Stimulated activated CD8-positive, alpha-beta memory T cell treated with anti-CD3 and anti-CD28 coated beads, Interleukin-12 subunit alpha, Interleukin-12 subunit beta, amount 100 ng/mL, for 24 hours (primary cell): ENCODE measurements at regions not wholly inside any gene's neighbourhood (a gene's known extent, or its start where the extent isn't known, plus 50 kb on each side); places are given as distances from the start of the nearest gene placed in this dataset.

Source experiments
- DNase-seq: peaks from one replicate; pipeline ENCODE4 v3.0.0-alpha.2; 2020; ENCODE audit errors: extremely low read depth

DNA sequence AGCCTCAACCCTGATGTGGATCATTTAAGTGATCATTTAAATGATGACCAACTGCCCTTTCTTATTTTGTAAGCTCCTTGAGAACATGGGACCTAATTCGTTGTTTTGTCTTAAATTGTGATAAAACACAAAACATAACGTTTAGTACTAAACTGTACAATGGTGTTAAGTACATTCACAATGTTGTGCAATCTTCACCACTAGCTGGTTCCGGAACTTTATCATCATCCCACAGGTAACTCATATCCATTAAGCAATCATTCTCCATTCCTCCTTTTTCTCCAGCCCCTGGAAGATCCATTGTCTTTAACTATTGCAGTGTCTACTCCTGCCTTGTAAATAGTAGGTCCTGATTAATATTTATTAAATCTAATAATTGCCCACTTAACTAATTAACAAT is 460.5 kb upstream of the BRINP1 start:
- no peak for DNase-seq

DNA sequence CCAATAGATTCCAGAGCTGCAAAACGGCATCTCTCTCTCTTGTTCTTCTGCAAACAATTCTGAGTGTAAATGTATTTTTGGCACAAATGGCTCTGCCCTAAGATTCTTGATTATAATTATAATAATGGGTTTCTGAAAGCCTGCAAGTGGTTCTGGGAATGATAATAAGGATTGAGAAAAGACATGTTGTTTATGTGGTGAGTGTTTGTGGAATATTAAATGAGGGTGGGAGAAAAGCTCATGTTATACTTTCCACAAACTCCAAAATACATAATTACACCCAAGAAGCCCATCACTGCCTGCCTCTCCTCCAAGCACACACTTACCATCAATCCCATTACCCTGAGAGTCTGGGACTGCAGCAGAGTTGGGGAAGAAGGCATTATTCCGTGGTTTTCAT is 460.0 kb upstream of the BRINP1 start:
- no peak for DNase-seq

DNA sequence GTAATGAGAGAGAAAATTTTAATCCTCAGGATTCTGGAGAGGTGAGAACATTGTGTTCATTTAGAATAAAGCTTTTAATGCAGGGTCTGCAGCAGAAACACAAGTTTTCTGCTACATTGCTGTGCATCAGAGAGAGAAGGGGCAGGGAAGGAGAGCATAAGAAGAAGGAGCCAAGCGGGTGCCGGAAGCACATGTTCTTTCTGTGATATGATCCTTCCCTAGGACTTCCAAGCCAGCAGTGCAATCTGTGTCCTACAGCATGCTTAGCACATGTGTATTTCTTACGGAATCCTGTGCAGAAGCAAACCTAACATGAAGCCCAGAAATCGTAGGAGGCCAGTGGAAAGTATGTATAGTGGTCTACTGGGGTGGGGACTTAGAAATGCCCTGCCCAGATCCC is 458.3 kb upstream of the BRINP1 start:
- no peak for DNase-seq

DNA sequence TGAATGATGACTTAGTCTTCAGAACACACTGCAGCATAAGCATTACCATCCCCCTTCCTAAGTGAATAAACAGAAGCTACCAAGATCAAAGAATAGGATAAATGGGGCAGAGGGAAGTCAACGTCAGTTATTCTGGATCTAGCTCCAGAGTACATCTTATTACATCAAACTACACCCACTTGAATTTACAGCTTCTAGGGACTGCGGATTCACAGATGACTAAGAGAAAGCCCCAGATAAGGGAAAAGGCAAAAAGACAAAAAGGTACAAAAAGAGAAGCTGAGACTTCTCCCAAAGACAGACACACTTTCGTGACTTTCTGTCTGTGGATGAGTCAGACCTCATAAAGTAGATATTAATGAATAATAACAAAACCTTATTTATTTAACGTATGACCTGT is 457.9 kb upstream of the BRINP1 start:
- no peak for DNase-seq

DNA sequence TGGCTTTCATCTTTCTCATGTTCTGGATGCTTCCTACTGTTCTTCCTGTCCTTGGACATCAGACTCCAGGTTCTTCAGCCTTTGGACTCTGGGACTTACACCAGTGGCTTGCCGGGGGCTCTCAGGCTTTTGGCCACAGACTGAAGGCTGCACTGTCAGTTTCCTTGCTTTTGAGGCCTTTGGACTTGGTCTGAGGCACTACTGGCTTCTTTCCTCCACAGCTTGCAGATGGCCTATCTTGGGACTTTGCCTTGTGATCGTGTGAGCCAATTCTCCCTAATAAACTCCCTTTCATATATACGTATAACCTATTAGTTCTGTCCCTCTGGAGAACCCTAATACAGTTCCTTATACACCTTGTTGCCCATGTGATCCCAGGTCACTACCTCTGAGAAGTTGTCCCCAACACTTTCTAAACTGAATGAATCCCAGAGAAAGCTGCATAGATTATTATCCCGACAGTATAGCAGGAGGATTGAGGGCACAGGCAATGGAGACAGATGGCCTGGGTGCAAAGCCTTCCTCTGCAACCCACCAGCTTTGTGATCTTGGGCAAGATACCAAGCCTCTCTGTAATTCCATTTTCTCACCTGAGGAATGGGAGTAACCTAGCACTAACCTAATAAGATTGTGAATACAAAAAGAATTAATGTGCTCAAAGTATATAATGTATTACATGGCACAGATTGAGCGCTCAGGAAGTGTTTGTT is 449.6 kb upstream of the BRINP1 start:
- no peak for DNase-seq

DNA sequence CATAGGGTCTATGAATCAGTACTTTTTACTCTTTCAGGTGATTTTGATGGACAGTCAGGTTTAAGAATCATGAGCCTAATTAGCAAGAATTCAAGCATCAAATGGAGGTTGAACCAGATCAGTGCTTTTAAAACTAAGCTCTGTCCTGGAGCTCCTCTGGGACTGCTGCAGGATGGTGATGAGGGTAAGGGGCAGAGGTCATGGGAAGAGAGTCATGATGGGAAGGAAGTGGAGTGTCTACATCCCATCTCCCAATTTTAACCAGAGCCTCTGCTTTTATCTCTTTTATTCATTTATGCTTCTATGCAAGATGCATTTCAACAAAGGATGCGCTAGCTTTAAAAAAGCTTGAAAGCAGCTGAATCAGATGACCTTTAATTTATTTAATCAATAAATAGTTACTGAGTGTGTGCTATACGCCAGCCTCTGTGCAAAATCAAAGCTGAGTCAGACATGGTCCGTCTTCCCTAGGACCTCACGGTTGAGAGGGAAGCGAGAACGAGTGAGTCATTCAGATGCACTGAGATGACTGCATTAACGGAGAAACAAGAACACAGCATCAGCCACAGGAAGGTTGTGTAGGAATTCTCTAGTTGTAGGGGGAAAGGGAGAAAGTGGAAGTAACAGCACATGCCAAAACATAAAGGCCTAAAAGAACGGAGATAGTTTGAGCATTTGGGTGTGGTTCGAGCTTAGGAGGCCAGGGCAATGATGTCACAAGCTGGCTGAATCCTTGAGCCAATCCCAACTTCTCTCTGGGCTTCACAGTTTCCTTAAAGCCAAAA is 441.6 kb upstream of the BRINP1 start:
- no peak for DNase-seq

DNA sequence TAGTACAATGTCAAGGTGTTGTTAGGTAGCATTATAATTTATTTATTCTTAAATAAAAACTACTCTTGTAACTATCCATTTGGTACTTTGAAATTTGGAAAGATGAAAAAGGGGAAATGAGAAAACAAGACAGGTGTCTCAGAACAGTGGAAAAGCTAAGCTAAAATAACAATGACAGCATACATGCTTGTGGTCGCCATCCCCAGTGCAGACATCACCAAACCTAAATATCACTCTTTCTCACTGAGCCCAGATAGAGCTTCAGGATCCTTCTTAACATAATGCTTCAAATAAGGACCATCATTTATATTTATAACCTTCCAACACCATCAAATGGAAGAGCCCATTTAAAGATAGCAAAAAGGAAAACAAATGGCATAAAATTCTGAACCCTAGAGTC is 434.4 kb upstream of the BRINP1 start:
- no peak for DNase-seq

DNA sequence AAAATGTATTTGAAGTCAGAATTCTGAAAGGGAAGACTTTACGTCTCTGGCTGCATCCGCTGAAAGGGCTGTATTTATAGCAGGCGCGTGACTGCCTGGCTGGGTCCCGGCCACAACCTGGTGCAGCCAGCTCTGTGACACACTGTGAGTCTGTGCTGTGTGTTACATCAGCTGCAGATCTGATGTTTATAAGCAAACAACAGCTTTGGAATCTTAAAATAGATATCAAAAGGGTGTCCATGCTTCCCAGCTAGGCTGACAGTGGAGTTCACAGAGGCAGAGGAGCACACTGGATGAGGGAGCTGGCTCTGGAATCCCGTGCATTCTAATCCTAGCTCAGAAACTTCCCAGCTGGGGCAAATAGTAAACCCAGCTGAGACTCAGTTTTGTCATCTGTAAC is 433.4 kb upstream of the BRINP1 start:
- no peak for DNase-seq

DNA sequence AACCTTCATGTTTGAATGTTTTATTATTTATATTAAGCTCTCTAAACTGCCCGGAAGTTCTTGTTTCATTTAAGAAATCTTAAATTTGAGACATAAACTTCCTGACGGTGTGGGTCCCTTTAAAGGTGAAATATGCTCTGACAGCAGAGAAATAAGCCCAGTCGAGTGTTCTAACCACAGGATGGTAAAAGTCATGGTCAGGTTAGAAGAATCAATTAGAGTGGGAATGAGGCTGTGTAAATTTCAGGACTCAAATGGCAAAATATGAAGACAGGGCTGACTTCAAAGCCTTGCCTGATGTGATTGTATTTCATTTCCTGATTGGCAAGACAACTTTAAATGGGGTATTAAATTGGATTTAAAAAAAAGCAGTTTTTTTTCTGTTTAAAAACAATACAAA is 432.9 kb upstream of the BRINP1 start:
- no peak for DNase-seq

DNA sequence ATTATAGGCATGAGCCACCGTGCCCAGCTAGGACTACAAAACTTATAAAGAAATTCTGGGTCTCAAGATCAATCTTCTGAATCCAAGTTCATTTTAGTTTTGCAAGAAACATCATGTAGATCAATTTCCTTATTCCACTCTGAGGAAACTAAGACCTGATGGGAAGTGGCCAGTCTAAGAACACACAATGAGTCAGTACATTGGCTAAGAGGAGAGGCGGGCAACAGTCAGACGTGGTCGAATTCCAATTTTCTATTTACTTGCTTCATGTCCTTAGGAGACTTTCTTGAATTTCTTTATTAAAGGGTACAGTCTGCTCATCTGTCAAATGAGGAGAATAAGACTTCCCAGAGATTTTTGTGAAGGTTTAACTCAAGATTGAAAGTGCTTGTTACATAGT is 432.1 kb upstream of the BRINP1 start:
- DNase-seq: no peak

DNA sequence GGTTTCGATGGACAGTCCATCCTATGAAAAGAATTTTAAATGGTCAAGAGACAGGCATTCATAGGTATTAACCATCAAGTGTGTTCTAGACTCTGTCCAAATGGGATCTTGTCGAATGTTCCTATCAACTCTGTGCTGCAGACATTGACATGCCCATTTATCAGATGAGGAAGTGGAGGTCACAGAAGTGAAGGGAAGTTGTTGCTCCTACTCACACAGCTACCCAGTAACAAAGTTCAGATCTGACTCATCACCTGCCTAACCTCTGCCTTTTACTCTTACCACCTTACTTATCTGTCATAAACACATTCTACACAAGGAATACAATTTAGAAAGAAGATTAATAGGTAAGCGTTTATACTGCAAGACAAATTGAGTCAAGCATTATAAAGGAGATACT is 426.2 kb upstream of the BRINP1 start:
- no peak for DNase-seq

DNA sequence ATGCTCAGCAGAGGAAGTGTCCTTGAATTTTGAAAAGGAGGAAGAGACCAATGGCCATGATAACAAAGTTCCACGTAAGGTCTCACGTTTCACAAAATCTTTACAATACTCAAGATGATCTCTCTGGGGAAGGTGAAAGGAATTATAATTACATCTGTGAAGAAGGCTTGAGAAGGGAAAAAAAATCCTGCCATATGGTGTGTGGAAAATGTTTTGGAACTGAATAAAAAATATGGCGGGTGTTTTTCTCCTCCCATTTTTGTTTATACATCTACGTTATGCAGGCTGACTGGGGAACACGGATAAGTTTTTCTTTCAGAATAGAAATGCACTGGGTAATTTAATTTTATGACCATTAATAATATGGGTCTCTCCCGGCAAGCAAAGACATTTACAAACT is 425.6 kb upstream of the BRINP1 start:
- DNase-seq: no peak

DNA sequence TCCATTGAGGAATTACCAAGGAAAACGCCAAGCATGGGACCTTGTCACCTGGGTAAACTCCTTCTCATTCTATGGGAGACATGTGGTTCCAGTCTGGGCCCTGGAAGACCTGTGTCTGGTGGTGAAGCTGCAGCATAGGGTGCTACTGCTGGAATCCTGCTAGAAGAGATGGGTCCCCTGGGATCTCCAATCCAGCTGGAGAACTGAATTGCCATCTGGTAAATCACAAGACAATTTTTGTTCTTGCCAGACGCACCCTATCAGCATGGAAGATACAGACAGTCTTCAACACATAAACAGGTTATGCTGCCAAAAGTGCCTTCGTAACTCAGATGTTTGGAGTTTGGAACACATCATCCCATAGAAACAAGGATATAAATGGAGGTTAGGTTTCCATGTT is 424.0 kb upstream of the BRINP1 start:
- DNase-seq: no peak

DNA sequence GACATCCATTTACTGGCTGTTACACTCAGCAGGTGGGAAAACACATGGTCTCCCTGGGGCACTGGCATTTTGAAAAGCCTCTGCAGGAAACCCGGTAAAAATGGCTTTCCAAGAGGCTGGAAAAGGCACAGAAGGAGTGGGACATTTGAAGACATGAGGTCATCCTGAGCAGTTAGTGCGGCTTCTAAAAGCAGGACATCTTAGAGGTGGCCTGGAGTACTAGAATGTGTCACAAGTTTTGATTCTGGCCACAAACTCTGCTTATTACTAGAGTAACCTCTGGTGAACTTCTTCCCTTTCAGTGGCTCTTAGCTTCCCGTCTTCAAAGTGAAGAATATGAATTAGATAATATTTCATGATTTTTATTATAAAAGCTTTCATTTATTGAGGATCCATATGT is 423.0 kb upstream of the BRINP1 start:
- DNase-seq: no peak

DNA sequence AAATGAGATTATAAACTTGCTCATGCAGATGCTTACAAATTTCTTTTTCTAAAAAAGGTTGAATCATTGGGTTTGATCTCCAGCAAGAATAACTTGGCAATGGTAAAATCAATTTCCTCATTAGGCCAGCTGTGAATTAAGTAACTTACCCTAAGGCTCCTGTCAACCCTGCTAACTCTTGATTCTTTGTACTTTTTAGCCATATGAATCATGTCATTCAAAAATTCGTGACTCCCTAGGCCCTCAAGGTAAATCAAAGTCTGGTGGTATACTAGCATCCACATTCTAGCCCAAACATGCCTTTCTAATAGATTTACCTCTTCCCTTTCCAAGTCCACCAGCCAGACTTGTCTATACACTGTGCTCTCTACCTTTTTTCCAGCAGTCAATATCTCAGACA is 420.8 kb upstream of the BRINP1 start:
- no peak for DNase-seq

DNA sequence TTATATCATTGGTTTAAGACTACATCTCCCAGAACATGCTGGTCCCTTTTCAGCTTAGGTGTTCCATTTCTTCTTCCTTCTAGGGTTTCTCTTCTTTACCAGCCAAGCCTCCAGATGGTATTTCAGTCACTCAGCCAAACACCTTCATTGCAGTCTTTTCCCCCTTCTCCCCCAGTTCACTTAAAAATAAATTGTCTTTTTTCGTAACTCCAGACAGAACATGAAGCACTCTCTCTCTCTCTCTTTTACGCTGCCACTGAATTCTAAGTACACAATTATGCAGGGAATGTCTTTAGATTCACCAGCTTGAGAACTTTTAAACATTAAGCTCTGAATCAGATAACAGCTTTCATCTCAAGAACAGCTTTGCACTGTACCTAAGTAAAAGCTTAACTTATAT is 419.7 kb upstream of the BRINP1 start:
- no peak for DNase-seq

DNA sequence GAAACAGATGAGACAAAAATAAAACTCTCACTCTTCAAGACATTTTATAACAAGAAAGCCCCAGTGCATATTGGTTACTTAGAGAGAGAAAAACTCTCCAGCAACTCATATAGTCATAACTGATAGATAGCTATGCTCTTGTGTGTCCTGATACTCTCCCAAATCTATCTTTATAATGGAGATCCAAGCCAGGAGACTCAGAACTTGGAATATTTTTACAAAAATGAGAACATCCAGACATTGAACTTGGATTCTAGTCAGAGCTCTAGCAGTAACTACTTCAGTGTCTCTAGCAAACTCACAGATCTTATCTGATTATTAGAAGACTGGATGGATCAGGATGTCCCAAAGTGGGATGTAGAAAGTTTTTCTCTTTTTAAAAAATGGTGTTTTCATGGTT is 412.7 kb upstream of the BRINP1 start:
- no peak for DNase-seq

DNA sequence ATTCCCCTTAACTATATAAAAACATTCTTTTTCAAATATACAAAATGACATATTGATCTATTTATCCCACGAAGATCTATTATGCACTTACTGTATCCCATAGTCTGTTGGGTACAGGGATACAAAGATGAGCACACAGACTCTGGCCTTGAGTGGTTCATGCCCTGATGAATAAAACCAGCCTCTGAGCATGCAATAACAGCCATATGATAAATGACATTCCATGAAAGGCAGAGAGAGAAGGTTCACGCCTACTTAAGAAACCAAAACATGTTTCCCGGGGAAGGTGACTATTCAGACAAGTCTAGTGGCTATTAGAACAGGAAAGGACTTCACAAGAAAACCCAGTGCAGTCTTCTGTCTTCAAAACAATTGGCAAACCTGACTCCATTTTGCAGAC is 406.2 kb upstream of the BRINP1 start:
- DNase-seq: no peak

DNA sequence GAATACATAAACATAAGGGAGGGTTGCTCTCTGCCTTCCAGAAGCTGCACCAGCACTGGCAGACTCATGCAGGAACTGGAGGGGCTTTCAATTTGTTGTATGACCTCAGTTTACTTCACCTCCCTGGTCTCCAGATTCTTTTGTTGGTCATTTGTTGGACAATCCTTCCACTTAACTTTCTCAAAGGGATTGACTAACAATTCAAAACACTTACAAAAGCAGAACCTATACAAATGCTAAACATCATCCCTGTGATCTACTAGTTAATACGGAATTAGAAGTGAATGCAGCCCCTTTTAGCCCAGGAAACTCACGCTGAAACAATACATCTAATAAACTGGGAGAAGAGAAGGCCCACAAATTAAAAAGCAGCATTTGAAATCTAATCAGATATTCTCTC is 404.6 kb upstream of the BRINP1 start:
- DNase-seq: no peak

DNA sequence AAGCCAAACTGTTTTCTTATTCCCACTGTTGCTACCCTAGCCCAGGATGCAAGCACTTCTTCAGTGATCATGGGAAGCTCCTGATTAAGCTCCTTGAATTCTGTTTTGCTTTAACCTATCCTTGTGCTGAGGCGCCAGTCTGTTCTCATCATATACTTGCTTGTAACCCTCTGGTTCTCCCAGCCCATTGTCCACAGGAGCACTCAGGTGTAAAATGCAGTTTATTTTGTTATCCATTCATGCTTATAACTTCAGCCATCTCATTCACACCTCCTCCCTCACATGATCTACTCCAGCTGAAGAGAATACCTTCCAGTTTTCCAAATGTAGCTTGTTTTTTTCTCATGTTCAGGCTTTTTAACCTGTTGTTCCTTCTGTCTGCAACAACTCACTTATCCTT is 402.1 kb upstream of the BRINP1 start:
- DNase-seq: no peak

DNA sequence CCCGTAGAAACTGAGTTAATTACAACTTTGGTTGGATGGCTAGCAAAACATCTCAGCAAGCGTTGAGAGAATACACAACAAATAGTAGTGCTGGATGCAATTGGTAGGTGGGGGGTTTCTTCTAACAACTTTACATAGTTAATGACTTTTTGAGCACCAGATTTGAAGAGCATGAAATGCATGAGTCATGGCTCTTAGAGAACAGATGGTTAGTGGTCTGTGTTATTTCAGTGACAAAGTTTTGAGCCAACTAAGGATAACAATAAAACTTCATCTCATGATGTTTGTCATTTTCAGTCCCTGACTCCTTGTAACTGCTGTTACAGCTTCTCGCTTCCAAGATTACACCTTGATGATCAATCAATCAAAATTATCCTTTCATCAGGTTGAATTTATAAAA is 399.0 kb upstream of the BRINP1 start:
- no peak for DNase-seq

DNA sequence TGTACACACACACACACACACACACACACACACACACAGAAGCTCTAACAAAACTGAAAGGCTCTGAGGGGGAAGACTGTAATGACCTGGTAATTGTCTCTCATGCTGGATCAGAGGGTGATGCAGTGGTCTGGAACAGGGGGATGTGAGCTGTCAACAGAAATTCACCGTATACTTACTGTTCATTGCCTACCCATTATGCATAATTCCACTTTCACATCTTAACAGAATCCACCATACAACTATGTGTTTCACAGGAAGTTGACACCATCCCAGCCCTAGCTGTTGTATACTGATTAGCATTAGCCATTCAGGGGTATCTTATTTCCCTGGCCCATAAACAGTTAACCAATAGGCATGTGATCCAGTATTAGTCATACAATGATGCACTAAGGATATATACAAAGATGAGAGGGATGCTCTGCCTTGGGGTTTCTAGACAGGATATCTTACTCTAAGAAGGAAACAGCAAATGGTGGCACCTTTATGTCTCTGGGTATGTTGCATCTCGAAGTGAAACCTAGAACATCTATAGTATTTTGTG is 396.5 kb upstream of the BRINP1 start:
- DNase-seq: no peak

DNA sequence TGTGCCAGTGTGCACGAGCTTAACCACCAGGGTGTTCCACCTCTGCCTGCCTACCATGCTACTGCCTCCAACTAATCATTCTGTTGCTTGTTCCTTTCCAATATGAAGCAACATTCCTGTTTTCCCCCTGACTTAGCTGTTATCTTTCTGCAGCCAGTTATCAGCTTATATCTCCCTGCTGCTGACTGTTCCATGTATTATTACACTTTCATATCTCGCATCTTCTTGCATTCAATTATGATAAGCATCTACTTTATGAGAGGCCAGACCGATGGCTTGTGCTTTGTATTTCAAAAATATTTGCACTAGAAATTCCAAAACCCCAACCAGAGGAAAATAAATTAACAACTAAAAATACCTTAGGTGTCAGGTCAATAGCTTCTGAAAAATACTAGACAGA is 394.0 kb upstream of the BRINP1 start:
- no peak for DNase-seq
